Right lobe of liver (tissue), 6 donors: ENCODE measurements at regions not wholly inside any gene's neighbourhood (a gene's known extent, or its start where the extent isn't known, plus 50 kb on each side); places are given as distances from the start of the nearest gene placed in this dataset.

Experiments
- ATAC-seq, 4 donors: fragments of 200-7000 bp; cut with Tn5 transposase; one replicate each; pipeline ENCODE4 v1.9.1; 2020; ENCODE audit warnings: mild to moderate bottlenecking in 4 of 4, moderate library complexity in 4 of 4
- DNase-seq, 3 donors: peaks; one replicate each; pipeline ENCODE4 v3.0.0-alpha.2; 2020
- H3K27ac ChIP-seq, 3 donors: fragments of 200-600 bp; one replicate each; pipeline ENCODE4 v1.8.0; 2022
- H3K27me3 ChIP-seq, 2 donors: fragments of 200-600 bp; one replicate each; pipeline ENCODE4 v1.8.0; 2022
- H3K36me3 ChIP-seq, 4 donors: fragments of 200-600 bp; sonication (generic) in 1 of 4; one replicate each; pipeline versions ENCODE4 v1.5.1 to v1.8.0; 2017 to 2022; ENCODE audit warnings: control low read depth in 1 of 4
- H3K4me1 ChIP-seq, 4 donors: fragments of 200-600 bp; sonication (generic) in 1 of 4; one replicate each; pipeline versions ENCODE4 v1.5.1 to v1.8.0; 2017 to 2022; ENCODE audit warnings: control low read depth in 1 of 4
- H3K4me3 ChIP-seq, 3 donors: fragments of 200-600 bp; one replicate each; pipeline ENCODE4 v1.8.0; 2022
- H3K9me3 ChIP-seq, 4 donors: fragments of 200-600 bp; sonication (generic) in 1 of 4; one replicate each; pipeline versions ENCODE4 v1.5.1 to v1.8.0; 2017 to 2022; ENCODE audit warnings: control low read depth in 1 of 4
- POLR2A ChIP-seq: fragments of 450-650 bp; IDR thresholded peaks from one replicate; pipeline ENCODE4 v1.6.1; 2017; ENCODE audit warnings: antibody characterized with exemption, mild to moderate bottlenecking
- WGBS: methylation state at CpG from one replicate; pipeline ENCODE4 v1.1.6; 2018; ENCODE audit warnings: low coverage, low lambda C conversion rate; ENCODE audit not compliant: insufficient coverage; ENCODE audit errors: missing lambda C conversion rate; 5-methylcytosine and 5-hydroxymethylcytosine counted together
- intact Hi-C, 2 donors: fragments of 100-400 bp; cut with DNase I; formaldehyde crosslinking; loops; one replicate each; pipeline versions ENCODE4 v1.11.2 to v1.14.1; 2022
- TF ChIP-seq, protein P1 (sequence below), 4 donors: fragments of 200-600 bp in 3 of 4; fragments of 450-650 bp in 1 of 4; IDR thresholded peaks; one replicate each; pipeline versions ENCODE4 v1.5.1 to v1.8.0; 2016 to 2022; ENCODE audit warnings: antibody characterized with exemption in 4 of 4, mild to moderate bottlenecking in 2 of 4
- donor health status: DM: no; HTN: yes; CAD: no.
- donor health status: DM: no; HTN: no; CAD: no.
- donor health status: DM: no; HTN: no; CAD: no.
- donor health status: DM: no; HTN: yes; CAD: no.
- donor health status: DM: no; HTN: yes; CAD: no.

DNA sequence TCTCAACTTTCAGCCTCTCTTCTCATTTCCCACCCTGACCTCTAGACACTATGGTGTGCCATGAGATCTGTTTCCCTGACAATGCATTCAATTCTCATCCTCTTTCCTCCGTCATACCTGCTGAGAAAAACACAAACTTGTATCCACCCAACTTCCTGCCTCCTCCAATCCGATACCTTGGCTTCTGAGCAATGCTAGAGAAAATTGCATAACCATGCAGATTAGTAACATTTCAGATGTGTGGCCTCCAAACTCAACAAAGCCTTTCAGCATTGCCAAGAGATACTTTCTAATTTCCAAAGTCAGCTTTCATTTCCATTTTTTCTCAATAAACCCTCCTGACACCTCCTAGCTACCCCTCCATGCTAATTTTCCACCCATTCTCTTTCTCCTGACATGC lies 88.5 kb downstream of the MINAR1 start:
- Histone ChIP-seq H3K27me3 (no peaks in the 10 kb centered on the region), H3K27ac (no peak overlapping the region), H3K4me1 (peaks cover 0 to 4% (median 0%) of the 10 kb centered on the region in 4 donors), H3K4me3 (no peak overlapping the region), H3K9me3 (no peaks in the 10 kb centered on the region), H3K36me3 (no peaks in the 10 kb centered on the region)
- intact Hi-C loops = no loop called here
- no peak for DNase-seq
- peak in 2 of 4 donors; percentile 40 to 78 for ATAC-seq
- TF ChIP-seq POLR2A = no peak
- TF ChIP-seq, protein P1, sequence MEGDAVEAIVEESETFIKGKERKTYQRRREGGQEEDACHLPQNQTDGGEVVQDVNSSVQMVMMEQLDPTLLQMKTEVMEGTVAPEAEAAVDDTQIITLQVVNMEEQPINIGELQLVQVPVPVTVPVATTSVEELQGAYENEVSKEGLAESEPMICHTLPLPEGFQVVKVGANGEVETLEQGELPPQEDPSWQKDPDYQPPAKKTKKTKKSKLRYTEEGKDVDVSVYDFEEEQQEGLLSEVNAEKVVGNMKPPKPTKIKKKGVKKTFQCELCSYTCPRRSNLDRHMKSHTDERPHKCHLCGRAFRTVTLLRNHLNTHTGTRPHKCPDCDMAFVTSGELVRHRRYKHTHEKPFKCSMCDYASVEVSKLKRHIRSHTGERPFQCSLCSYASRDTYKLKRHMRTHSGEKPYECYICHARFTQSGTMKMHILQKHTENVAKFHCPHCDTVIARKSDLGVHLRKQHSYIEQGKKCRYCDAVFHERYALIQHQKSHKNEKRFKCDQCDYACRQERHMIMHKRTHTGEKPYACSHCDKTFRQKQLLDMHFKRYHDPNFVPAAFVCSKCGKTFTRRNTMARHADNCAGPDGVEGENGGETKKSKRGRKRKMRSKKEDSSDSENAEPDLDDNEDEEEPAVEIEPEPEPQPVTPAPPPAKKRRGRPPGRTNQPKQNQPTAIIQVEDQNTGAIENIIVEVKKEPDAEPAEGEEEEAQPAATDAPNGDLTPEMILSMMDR (IDR thresholded peaks at IDR 0.05) = no peak
- WGBS = 49% methylated on average over 2 of the region's 2 CpGs

DNA sequence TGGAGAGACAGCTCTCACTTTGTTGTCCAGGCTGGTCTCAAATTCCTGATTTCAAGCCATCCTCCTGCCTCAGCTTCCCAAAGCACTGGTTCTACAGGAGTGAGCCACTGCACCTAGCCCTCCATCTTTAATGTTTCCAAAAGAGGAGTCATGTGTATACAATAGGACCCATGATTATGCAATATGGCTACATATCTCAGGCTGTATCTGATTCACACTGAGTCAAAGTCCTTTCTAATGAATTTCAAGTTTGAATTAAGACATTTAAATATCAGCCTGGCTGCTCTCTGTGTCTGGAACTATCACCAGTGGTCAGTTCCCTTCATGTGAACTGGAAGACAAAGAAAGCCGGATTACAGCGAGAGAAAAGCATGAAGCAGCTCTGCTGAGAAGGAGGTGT lies 90.5 kb downstream of the MINAR1 start:
- Histone ChIP-seq H3K4me1 (no peaks in the 10 kb centered on the region), H3K36me3 (no peaks in the 10 kb centered on the region), H3K4me3 (no peak overlapping the region), H3K27ac (no peak overlapping the region), H3K27me3 (no peaks in the 10 kb centered on the region), H3K9me3 (no peaks in the 10 kb centered on the region)
- no peak for DNase-seq
- WGBS = no CpG with 5 or more reads among the region's 2 CpGs
- no peak for ATAC-seq
- TF ChIP-seq, protein P1 (IDR thresholded peaks at IDR 0.05) = no peak
- no peak for TF ChIP-seq POLR2A
- intact Hi-C loops = no loop called here

DNA sequence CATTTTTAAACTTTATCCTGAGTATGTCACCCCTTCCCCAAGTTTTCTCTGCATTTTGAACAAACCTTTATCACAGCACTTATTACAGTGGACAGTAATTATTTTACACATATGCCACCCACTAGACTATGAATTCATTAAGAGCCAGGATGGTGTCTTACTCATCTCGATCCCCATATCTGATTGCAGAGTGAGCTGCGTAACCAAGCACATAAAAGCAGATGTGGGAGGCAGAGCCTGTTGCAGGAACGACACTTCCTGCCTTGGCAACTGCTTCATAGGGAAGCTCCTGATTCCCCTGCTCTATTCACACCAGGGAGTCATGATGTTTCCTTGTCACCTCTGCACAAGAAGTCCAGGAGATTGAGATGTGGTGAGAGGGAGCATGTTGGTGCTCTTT lies 91.1 kb downstream of the MINAR1 start:
- intact Hi-C loops = no loop called here
- H3K27me3 ChIP-seq = no peaks in the 10 kb centered on the region
- no peak for DNase-seq
- no peak for ATAC-seq
- 61% methylated on average over 3 of the region's 3 CpGs for WGBS
- H3K27ac ChIP-seq = no peak overlapping the region
- no peaks in the 10 kb centered on the region for H3K4me1 ChIP-seq
- TF ChIP-seq, protein P1 (IDR thresholded peaks at IDR 0.05) = no peak
- TF ChIP-seq POLR2A = no peak
- H3K4me3 ChIP-seq = no peak overlapping the region
- H3K36me3 ChIP-seq = no peaks in the 10 kb centered on the region
- H3K9me3 ChIP-seq = no peaks in the 10 kb centered on the region

DNA sequence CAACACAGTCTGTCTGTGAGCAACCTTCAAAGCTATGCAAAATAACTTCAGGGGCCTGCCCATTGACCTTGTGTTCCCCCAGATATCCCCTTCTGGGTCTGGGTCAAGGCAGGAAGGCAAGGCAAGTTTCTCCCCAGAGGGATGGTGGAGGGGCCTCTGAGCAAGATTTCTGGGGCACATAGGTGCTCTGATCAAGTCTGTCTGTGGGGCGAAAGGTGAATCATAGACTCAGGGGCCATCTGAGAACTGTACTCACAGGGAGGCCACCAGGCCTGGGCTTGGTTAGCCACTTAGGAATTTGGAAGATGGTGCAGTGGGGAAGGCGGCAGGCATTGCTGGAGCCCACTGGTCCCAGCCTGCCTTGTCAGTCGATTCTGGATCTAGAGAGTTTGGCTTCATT lies 92.4 kb downstream of the MINAR1 start:
- no peaks in the 10 kb centered on the region for H3K9me3 ChIP-seq
- no peak overlapping the region for H3K27ac ChIP-seq
- WGBS = 30% methylated on average over 1 of the region's 3 CpGs
- intact Hi-C loops = no loop called here
- H3K36me3 ChIP-seq = no peaks in the 10 kb centered on the region
- ATAC-seq (no peak), DNase-seq (no peak)
- no peaks in the 10 kb centered on the region for H3K27me3 ChIP-seq
- TF ChIP-seq, protein P1 (IDR thresholded peaks at IDR 0.05) = no peak
- H3K4me1 ChIP-seq = no peaks in the 10 kb centered on the region
- no peak overlapping the region for H3K4me3 ChIP-seq

DNA sequence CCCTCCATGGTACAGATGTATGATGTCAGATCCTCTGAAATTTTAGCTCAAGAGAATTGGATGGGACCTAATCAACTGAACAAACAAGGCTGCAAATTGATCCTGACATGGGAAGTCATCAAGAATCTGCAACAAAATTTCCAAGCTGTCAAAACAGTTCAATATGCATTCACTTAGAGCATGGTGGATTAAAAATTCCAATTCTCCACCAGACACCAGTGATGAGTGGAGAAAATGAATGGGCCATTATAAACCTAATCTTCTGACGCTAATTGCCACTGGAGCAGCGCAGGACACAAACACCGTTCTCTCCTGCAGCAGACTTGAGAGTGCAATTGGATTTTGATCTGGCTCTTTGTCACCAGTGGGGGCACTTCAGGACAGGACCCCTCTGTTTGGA lies 94.2 kb downstream of the MINAR1 start:
- intact Hi-C loops = no loop called here
- 56% methylated on average over 2 of the region's 3 CpGs for WGBS
- H3K27ac ChIP-seq = no peak overlapping the region

More for the DNA sequence above, 94.2 kb downstream of the MINAR1 start:
- Histone ChIP-seq H3K27me3 (no peaks in the 10 kb centered on the region), H3K4me1 (no peaks in the 10 kb centered on the region), H3K9me3 (no peaks in the 10 kb centered on the region), H3K36me3 (no peaks in the 10 kb centered on the region), H3K4me3 (no peak overlapping the region)
- DNase-seq (no peak), ATAC-seq (no peak)
- TF ChIP-seq, protein P1 (IDR thresholded peaks at IDR 0.05) = no peak
- TF ChIP-seq POLR2A = no peak
